ENCODE measurements at regions not wholly inside any gene's neighbourhood (a gene's known extent, or its start where the extent isn't known, plus 50 kb on each side); places are given as distances from the start of the nearest gene placed in this dataset.

- Histone ChIP-seq H3K4me1 (replicated peaks) (no peaks in the 10 kb centered on the region), H3K4me3 (no peak overlapping the region), H3K9me3 (replicated peaks) (0 out of 2 replicates have a peak, but pooled peaks cover 2% of the 10 kb centered on the region)
Measured at GRCh38 chr1:194485432-194485831, 1299.0 kb upstream of the B3GALT2 start.

GRCh38 chr1:194478731-194479130 is 1292.3 kb upstream of the B3GALT2 start:
- Histone ChIP-seq H3K9me3 (replicated peaks) (0 out of 2 replicates have a peak, but pooled peaks cover 2% of the 10 kb centered on the region), H3K4me3 (no peak overlapping the region), H3K4me1 (replicated peaks) (no peaks in the 10 kb centered on the region), H3K27me3 (replicated peaks) (no peaks in the 10 kb centered on the region), H3K36me3 (no peaks in the 10 kb centered on the region), H3K27ac (no peak overlapping the region)
- no peak for DNase-seq (ENCODE audit: low read depth in 1 of 2, low spot score in 2 of 2)

More at GRCh38 chr1:194485432-194485831, 1299.0 kb upstream of the B3GALT2 start:
- Histone ChIP-seq H3K36me3 (no peaks in the 10 kb centered on the region), H3K27ac (no peak overlapping the region), H3K27me3 (replicated peaks) (no peaks in the 10 kb centered on the region)
- DNase-seq (ENCODE audit: low read depth in 1 of 2, low spot score in 2 of 2) = no peak

GRCh38 chr1:194477908-194478307 is 1291.5 kb upstream of the B3GALT2 start:
- H3K9me3 ChIP-seq (replicated peaks) = 0 out of 2 replicates have a peak, but pooled peaks cover 2% of the 10 kb centered on the region
- no peak for DNase-seq (ENCODE audit: low read depth in 1 of 2, low spot score in 2 of 2)
- H3K4me1 ChIP-seq (replicated peaks) = no peaks in the 10 kb centered on the region
- no peaks in the 10 kb centered on the region for H3K36me3 ChIP-seq
- H3K4me3 ChIP-seq = no peak overlapping the region
- no peak overlapping the region for H3K27ac ChIP-seq
- no peaks in the 10 kb centered on the region for H3K27me3 ChIP-seq (replicated peaks)

- no peak overlapping the region for H3K4me3 ChIP-seq
- no peaks in the 10 kb centered on the region for H3K27me3 ChIP-seq (replicated peaks)
- H3K36me3 ChIP-seq = no peaks in the 10 kb centered on the region
- no peak overlapping the region for H3K27ac ChIP-seq
- no peak for DNase-seq (ENCODE audit: low read depth in 1 of 2, low spot score in 2 of 2)
- H3K9me3 ChIP-seq (replicated peaks) = 0 out of 2 replicates have a peak, but pooled peaks cover 2% of the 10 kb centered on the region
- no peaks in the 10 kb centered on the region for H3K4me1 ChIP-seq (replicated peaks)
Measured at GRCh38 chr1:194476872-194477271, 1290.5 kb upstream of the B3GALT2 start.

GRCh38 chr1:194476351-194476750 is 1289.9 kb upstream of the B3GALT2 start:
- no peak overlapping the region for H3K4me3 ChIP-seq
- H3K27ac ChIP-seq = no peak overlapping the region
- H3K9me3 ChIP-seq (replicated peaks) = 0 out of 2 replicates have a peak, but pooled peaks cover 2% of the 10 kb centered on the region
- no peak for DNase-seq (ENCODE audit: low read depth in 1 of 2, low spot score in 2 of 2)
- no peaks in the 10 kb centered on the region for H3K4me1 ChIP-seq (replicated peaks)
- H3K36me3 ChIP-seq = no peaks in the 10 kb centered on the region
- H3K27me3 ChIP-seq (replicated peaks) = no peaks in the 10 kb centered on the region

- Histone ChIP-seq H3K4me3 (no peak overlapping the region), H3K27me3 (replicated peaks) (no peaks in the 10 kb centered on the region), H3K27ac (no peak overlapping the region), H3K9me3 (replicated peaks) (no peaks in the 10 kb centered on the region), H3K4me1 (replicated peaks) (no peaks in the 10 kb centered on the region), H3K36me3 (no peaks in the 10 kb centered on the region)
- DNase-seq (ENCODE audit: low read depth in 1 of 2, low spot score in 2 of 2) = no peak
Measured at GRCh38 chr1:194474701-194475100, 1288.3 kb upstream of the B3GALT2 start.

- Histone ChIP-seq H3K9me3 (replicated peaks) (no peaks in the 10 kb centered on the region), H3K4me3 (no peak overlapping the region), H3K27ac (no peak overlapping the region), H3K27me3 (replicated peaks) (no peaks in the 10 kb centered on the region), H3K36me3 (no peaks in the 10 kb centered on the region), H3K4me1 (replicated peaks) (no peaks in the 10 kb centered on the region)
- DNase-seq (ENCODE audit: low read depth in 1 of 2, low spot score in 2 of 2) = no peak
Measured at GRCh38 chr1:194473766-194474165, 1287.4 kb upstream of the B3GALT2 start.

GRCh38 chr1:194469282-194469681 is 1282.9 kb upstream of the B3GALT2 start:
- Histone ChIP-seq H3K4me3 (no peak overlapping the region), H3K36me3 (no peaks in the 10 kb centered on the region), H3K27ac (no peak overlapping the region), H3K4me1 (replicated peaks) (no peaks in the 10 kb centered on the region), H3K9me3 (replicated peaks) (0 out of 2 replicates have a peak, but pooled peaks cover 2% of the 10 kb centered on the region), H3K27me3 (replicated peaks) (no peaks in the 10 kb centered on the region; the same call in 1 of the 2 replicates)
- no peak for DNase-seq (ENCODE audit: low read depth in 1 of 2, low spot score in 2 of 2)

GRCh38 chr1:194466706-194467105 is 1280.3 kb upstream of the B3GALT2 start:
- Histone ChIP-seq H3K9me3 (replicated peaks) (0 out of 2 replicates have a peak, but pooled peaks cover 2% of the 10 kb centered on the region), H3K36me3 (no peaks in the 10 kb centered on the region), H3K4me1 (replicated peaks) (no peaks in the 10 kb centered on the region), H3K4me3 (no peak overlapping the region), H3K27me3 (replicated peaks) (no peaks in the 10 kb centered on the region; the same call in 1 of the 2 replicates), H3K27ac (no peak overlapping the region)
- no peak for DNase-seq (ENCODE audit: low read depth in 1 of 2, low spot score in 2 of 2)

- H3K4me1 ChIP-seq (replicated peaks) = no peaks in the 10 kb centered on the region
- H3K27ac ChIP-seq = no peak overlapping the region
- no peak overlapping the region for H3K4me3 ChIP-seq
- no peaks in the 10 kb centered on the region for H3K9me3 ChIP-seq (replicated peaks)
- DNase-seq (ENCODE audit: low read depth in 1 of 2, low spot score in 2 of 2) = no peak
- H3K36me3 ChIP-seq = no peaks in the 10 kb centered on the region
- H3K27me3 ChIP-seq (replicated peaks) = no peaks in the 10 kb centered on the region
Measured at GRCh38 chr1:194447636-194448035, 1261.2 kb upstream of the B3GALT2 start.

- no peaks in the 10 kb centered on the region for H3K27me3 ChIP-seq (replicated peaks)
- no peaks in the 10 kb centered on the region for H3K36me3 ChIP-seq
Measured at GRCh38 chr1:194445244-194445643, 1258.8 kb upstream of the B3GALT2 start.

GRCh38 chr1:194442901-194443575 is 1256.6 kb upstream of the B3GALT2 start:
- no peak for DNase-seq (ENCODE audit: low read depth in 1 of 2, low spot score in 2 of 2)
- H3K4me1 ChIP-seq (replicated peaks) = no peaks in the 10 kb centered on the region
- no peak overlapping the region for H3K4me3 ChIP-seq

More at GRCh38 chr1:194445244-194445643, 1258.8 kb upstream of the B3GALT2 start:
- Histone ChIP-seq H3K9me3 (replicated peaks) (no peaks in the 10 kb centered on the region), H3K4me1 (replicated peaks) (no peaks in the 10 kb centered on the region), H3K27ac (no peak overlapping the region), H3K4me3 (no peak overlapping the region)
- DNase-seq (ENCODE audit: low read depth in 1 of 2, low spot score in 2 of 2) = no peak

GRCh38 chr1:194437135-194437534 is 1250.7 kb upstream of the B3GALT2 start:
- no peaks in the 10 kb centered on the region for H3K27me3 ChIP-seq (replicated peaks)

More at GRCh38 chr1:194442901-194443575, 1256.6 kb upstream of the B3GALT2 start:
- H3K36me3 ChIP-seq = no peaks in the 10 kb centered on the region
- H3K27ac ChIP-seq = no peak overlapping the region
- no peaks in the 10 kb centered on the region for H3K9me3 ChIP-seq (replicated peaks)
- H3K27me3 ChIP-seq (replicated peaks) = no peaks in the 10 kb centered on the region

GRCh38 chr1:194431121-194431520 is 1244.7 kb upstream of the B3GALT2 start:
- no peak for DNase-seq (ENCODE audit: low read depth in 1 of 2, low spot score in 2 of 2)
- Histone ChIP-seq H3K4me3 (no peak overlapping the region), H3K36me3 (no peaks in the 10 kb centered on the region), H3K9me3 (replicated peaks) (no peaks in the 10 kb centered on the region; the same call in none of the 2 replicates), H3K4me1 (replicated peaks) (no peaks in the 10 kb centered on the region), H3K27me3 (replicated peaks) (no peaks in the 10 kb centered on the region), H3K27ac (no peak overlapping the region)

More at GRCh38 chr1:194437135-194437534, 1250.7 kb upstream of the B3GALT2 start:
- Histone ChIP-seq H3K27ac (no peak overlapping the region), H3K4me3 (no peak overlapping the region), H3K36me3 (no peaks in the 10 kb centered on the region), H3K9me3 (replicated peaks) (no peaks in the 10 kb centered on the region), H3K4me1 (replicated peaks) (no peaks in the 10 kb centered on the region)
- no peak for DNase-seq (ENCODE audit: low read depth in 1 of 2, low spot score in 2 of 2)

Measured in SJSA1 (cell line).